ENCODE measurements at regions not wholly inside any gene's neighbourhood (a gene's known extent, or its start where the extent isn't known, plus 50 kb on each side); places are given as distances from the start of the nearest gene placed in this dataset.

GRCh38 chr16:85329059-85329812 is 217.0 kb upstream of the CIBAR2 start:
- TF ChIP-seq CTCF (IDR thresholded peaks at IDR 0.05; ENCODE audit: low read depth, low read length, poor library complexity, severe bottlenecking) (peak; percentile 16), EZH2phosphoT487 (IDR thresholded peaks at IDR 0.05; ENCODE audit: borderline replicate concordance, low read length) (no peak)
